ENCODE measurements at regions not wholly inside any gene's neighbourhood (a gene's known extent, or its start where the extent isn't known, plus 50 kb on each side); places are given as distances from the start of the nearest gene placed in this dataset.

DNA sequence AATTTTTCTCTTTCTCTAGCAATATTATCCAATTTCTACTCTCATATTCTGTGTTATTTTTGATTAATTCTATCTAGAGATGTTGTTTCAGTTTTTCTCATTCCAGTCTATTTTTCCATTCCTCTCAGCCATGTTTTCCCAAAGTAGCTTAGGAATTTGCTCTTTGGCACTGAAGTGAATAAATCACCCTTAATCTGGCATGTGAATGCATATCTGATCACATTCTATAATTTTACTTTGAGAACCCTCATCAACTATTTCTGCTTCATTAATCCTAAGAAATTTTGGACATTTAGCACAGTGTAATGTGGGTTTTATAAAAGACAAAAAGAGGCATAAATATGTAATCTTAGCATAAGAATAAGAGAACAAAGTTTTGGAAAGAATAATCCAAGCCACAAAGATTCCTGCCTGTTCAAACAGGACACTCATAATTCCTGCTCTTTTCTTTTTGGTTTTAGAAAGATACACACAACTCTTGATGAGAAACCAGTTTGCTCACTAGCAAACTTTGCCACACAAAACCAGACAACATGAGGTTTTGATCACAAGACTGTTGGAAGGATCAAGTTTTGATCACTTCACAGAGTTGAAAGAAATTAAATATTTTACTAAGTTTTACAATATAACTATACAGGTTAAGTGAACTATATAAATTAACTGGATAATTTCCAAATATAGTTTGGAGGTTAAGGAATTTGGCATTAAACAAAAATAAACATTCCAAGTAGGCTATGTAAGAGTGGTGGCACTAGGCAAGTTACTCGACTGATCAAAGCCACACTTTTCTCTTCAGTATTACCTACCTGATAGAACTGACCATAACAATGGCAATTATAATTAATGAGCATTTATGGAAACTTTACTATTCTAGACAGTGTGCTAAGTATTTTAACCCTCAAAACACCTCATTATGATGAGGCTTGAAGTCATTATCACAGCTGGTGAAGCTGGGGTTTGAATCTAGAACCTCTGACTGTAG is 226.6 kb upstream of the TMTC1 start:
- no peak for TF ChIP-seq POLR2A (IDR thresholded peaks at IDR 0.05)
- TF ChIP-seq, protein P1, sequence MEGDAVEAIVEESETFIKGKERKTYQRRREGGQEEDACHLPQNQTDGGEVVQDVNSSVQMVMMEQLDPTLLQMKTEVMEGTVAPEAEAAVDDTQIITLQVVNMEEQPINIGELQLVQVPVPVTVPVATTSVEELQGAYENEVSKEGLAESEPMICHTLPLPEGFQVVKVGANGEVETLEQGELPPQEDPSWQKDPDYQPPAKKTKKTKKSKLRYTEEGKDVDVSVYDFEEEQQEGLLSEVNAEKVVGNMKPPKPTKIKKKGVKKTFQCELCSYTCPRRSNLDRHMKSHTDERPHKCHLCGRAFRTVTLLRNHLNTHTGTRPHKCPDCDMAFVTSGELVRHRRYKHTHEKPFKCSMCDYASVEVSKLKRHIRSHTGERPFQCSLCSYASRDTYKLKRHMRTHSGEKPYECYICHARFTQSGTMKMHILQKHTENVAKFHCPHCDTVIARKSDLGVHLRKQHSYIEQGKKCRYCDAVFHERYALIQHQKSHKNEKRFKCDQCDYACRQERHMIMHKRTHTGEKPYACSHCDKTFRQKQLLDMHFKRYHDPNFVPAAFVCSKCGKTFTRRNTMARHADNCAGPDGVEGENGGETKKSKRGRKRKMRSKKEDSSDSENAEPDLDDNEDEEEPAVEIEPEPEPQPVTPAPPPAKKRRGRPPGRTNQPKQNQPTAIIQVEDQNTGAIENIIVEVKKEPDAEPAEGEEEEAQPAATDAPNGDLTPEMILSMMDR (IDR thresholded peaks at IDR 0.05), result no peak

Data from testis (tissue), 2 donors.